HepG2 (cell line): ENCODE measurements at regions not wholly inside any gene's neighbourhood (a gene's known extent, or its start where the extent isn't known, plus 50 kb on each side); places are given as distances from the start of the nearest gene placed in this dataset.

Experiments used
- ATAC-seq: fragments of 200-7000 bp; cut with Tn5 transposase; 3 replicates; pipeline ENCODE4 v1.9.1; 2020; ENCODE audit warnings: mild to moderate bottlenecking, moderate library complexity
- BruUV-seq: library from RNA; stranded (reverse); fragments of 400-500 nt; replicated peaks from 2 replicates; lab custom pipeline; 2021; lab: Mats Ljungman, UMichigan
- CTCF ChIA-PET: fragments of 300-600 bp; formaldehyde crosslinking; extraction: SDS; loops from one replicate; lab custom pipeline; 2021; ENCODE audit warnings: low total read pairs, inconsistent platforms, low intra/inter-chr PET ratio; lab: Yijun Ruan, JAX
- POLR2A ChIA-PET: fragments of 350-600 bp; sonication (Branson Sonifier 250); formaldehyde crosslinking; loops from one replicate; lab custom pipeline; 2020; ENCODE audit warnings: antibody characterized with exemption, inconsistent platforms; lab: Yijun Ruan, JAX
- DNase-seq: peaks from one replicate; pipeline ENCODE4 v3.0.0-alpha.2; 2015; ENCODE audit warnings: low spot score
- FAIRE-seq: peaks from 3 replicates; lab custom pipeline; 2011; peaks lifted over from hg19 to GRCh38; lab: Jason Lieb, UNC
- H2AFZ ChIP-seq: one replicate; pipeline ENCODE4 v1.6.1; 2011; ENCODE audit warnings: low read length, inconsistent platforms
- H3K27ac ChIP-seq: fragments of 300-600 bp; 3 replicates; pipeline ENCODE4 v1.8.0; 2011; ENCODE audit warnings: mixed run types, mild to moderate bottlenecking, mixed read lengths, low read length, inconsistent platforms; ENCODE audit not compliant: insufficient read depth; ENCODE audit errors: extremely low read length
- H3K27me3 ChIP-seq, 2 experiments: fragments of 200-600 bp in 1 of 2; 2 replicates in 1 of 2; 3 replicates in 1 of 2; pipeline versions ENCODE4 v1.6.0 to v1.8.0; 2011; ENCODE audit warnings: low read length in 2 of 2, mild to moderate bottlenecking in 2 of 2, moderate library complexity in 2 of 2, inconsistent platforms in 1 of 2; ENCODE audit not compliant: insufficient read depth in 2 of 2, control insufficient read depth in 1 of 2
- H3K36me3 ChIP-seq, 2 experiments: fragments of 200-600 bp in 1 of 2; replicated peaks in 1 of 2; 2 replicates in 1 of 2; 3 replicates in 1 of 2; pipeline versions ENCODE4 v1.5.1 to v1.8.0; 2011; ENCODE audit warnings: low read length in 2 of 2, inconsistent platforms in 1 of 2; ENCODE audit not compliant: insufficient read depth in 2 of 2, control insufficient read depth in 1 of 2
- H3K4me1 ChIP-seq: 2 replicates; pipeline ENCODE4 v1.5.1; 2012; ENCODE audit warnings: low read length, inconsistent platforms; ENCODE audit not compliant: insufficient read depth
- H3K4me2 ChIP-seq: 2 replicates; pipeline ENCODE4 v1.6.0; 2011; ENCODE audit warnings: low read depth, low read length, inconsistent platforms
- H3K4me3 ChIP-seq, 3 experiments: fragments of 200-600 bp in 1 of 3; sonication (generic), shearing (Covaris generic) in 1 of 3; replicated peaks in 1 of 3; 2 replicates each; pipeline ENCODE4 v1.5.1; 2011 to 2016; ENCODE audit warnings: low read length in 3 of 3, inconsistent platforms in 2 of 3, low read depth in 2 of 3, mild to moderate bottlenecking in 2 of 3, control low read depth in 1 of 3, mixed read lengths in 1 of 3; ENCODE audit not compliant: insufficient read depth in 1 of 3
- H3K79me2 ChIP-seq: one replicate; pipeline ENCODE4 v1.6.1; 2011; ENCODE audit warnings: low read length, inconsistent platforms; ENCODE audit not compliant: insufficient read depth
- H3K9ac ChIP-seq: 2 replicates; pipeline ENCODE4 v1.6.0; 2011; ENCODE audit warnings: mild to moderate bottlenecking, low read depth, low read length, inconsistent platforms; ENCODE audit not compliant: insufficient read depth
- H3K9me3 ChIP-seq: 2 replicates; pipeline ENCODE4 v1.5.1; 2012; ENCODE audit warnings: mild to moderate bottlenecking, low read length
- H4K20me1 ChIP-seq: 2 replicates; pipeline ENCODE4 v1.6.0; 2011; ENCODE audit warnings: inconsistent platforms, mild to moderate bottlenecking, low read length, moderate library complexity; ENCODE audit not compliant: insufficient read depth
- CBX5 ChIP-seq: sonication (generic); formaldehyde crosslinking; IDR thresholded peaks from 2 replicates; pipeline ENCODE4 v1.4.0; 2020; ENCODE audit warnings: missing genetic modification reagents, borderline replicate concordance
- MAFK ChIP-seq, 2 experiments: IDR thresholded peaks in 1 of 2; conservative IDR thresholded peaks in 1 of 2; 2 replicates each; pipeline ENCODE4 v1.6.1; 2011; ENCODE audit warnings: improper control_type of control experiment in 2 of 2, low read length in 2 of 2
- RCOR2 ChIP-seq: IDR thresholded peaks from 2 replicates; pipeline ENCODE4 v1.6.1; 2016; ENCODE audit warnings: missing biosample characterization, missing genetic modification reagents
- SNAI1 ChIP-seq: sonication (generic); formaldehyde crosslinking; IDR thresholded peaks from 2 replicates; pipeline ENCODE4 v1.5.0; 2020; ENCODE audit warnings: mild to moderate bottlenecking, missing genetic modification reagents, borderline replicate concordance
- TCF12 ChIP-seq, 2 experiments: fragments of 450-650 bp in 1 of 2; sonication (generic) in 1 of 2; formaldehyde crosslinking in 1 of 2; IDR thresholded peaks; 2 replicates each; pipeline versions ENCODE4 v1.6.1 to v1.8.0; 2017 to 2022; ENCODE audit warnings: antibody characterized with exemption in 1 of 2, mild to moderate bottlenecking in 1 of 2, missing genetic modification reagents in 1 of 2, moderate library complexity in 1 of 2
- ZMYM2 ChIP-seq: sonication (generic); formaldehyde crosslinking; IDR thresholded peaks from 2 replicates; pipeline ENCODE4 v1.8.0; 2022; ENCODE audit warnings: mild to moderate bottlenecking, missing genetic modification reagents
- WGBS: methylation state at CpG from one replicate; pipeline ENCODE4 v1.1.6; 2017; ENCODE audit warnings: low lambda C conversion rate; 5-methylcytosine and 5-hydroxymethylcytosine counted together
- in situ Hi-C: cut with HindIII; loops from 2 replicates; pipeline ENCODE4 v1.10.0; 2017; ENCODE audit warnings: low pct_unique_long_range_greater_than_20kb; ENCODE audit not compliant: extremely low pct_ligation_motif_present
- intact Hi-C: fragments of 100-400 bp; cut with micrococcal nuclease; formaldehyde crosslinking; loops from one replicate; pipeline ENCODE4 v1.10.0; 2022; ENCODE audit not compliant: unreplicated experiment

DNA sequence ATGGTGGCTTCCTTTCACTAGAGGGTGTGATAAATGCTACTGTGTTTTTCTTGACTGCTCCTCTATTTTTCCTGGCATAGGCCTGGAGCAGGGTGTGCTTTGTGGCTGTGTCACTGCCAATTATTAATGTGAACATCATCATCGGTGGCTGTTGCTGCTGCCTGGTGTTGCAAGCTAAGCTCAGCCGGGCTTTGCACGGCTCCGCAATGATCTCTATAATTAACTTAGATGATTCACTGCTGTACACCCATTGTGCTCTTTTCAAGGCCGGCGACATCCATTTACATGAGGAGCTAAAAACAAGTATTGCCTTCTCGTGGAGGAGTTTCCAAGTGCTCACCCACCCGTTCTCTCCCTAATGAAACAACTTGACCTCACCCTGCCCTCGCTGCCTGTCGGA, 160.1 kb upstream of the IRX3 start:
- no peaks in the 10 kb centered on the region for H3K9me3 ChIP-seq
- H3K4me3 ChIP-seq, result no peak overlapping the region
- TF ChIP-seq CBX5 (CRISPR knock-in tag), result no peak
- no peak for TF ChIP-seq SNAI1 (CRISPR knock-in tag)
- TF ChIP-seq TCF12 (IDR thresholded peaks at IDR 0.05), result no peak
- no peak for TF ChIP-seq TCF12 (CRISPR knock-in tag; IDR thresholded peaks at IDR 0.05)
- TF ChIP-seq RCOR2 (CRISPR knock-in tag), result no peak
- in situ Hi-C loops (no loop called here), intact Hi-C loops (no loop called here)
- H3K27me3 ChIP-seq, result peaks cover 0 to 25% of the 10 kb centered on the region in 2 experiments; a peak in 2 of 5 replicates
- H3K79me2 ChIP-seq, result no peaks in the 10 kb centered on the region
- H3K27ac ChIP-seq, result no peak overlapping the region
- H3K9ac ChIP-seq, result no peak overlapping the region
- no peak overlapping the region for H3K4me2 ChIP-seq
- no peaks in the 10 kb centered on the region for H3K4me1 ChIP-seq
- H4K20me1 ChIP-seq, result no peaks in the 10 kb centered on the region
- ATAC-seq (no peak), FAIRE-seq (no peak), DNase-seq (no peak)
- no TSS peak for BruUV-seq
- H3K36me3 ChIP-seq, result no peaks in the 10 kb centered on the region
- no peak overlapping the region for H2AFZ ChIP-seq
- CTCF ChIA-PET, result no interaction called here
- POLR2A ChIA-PET, result no interaction called here
- 80% methylated on average over 10 of the region's 10 CpGs for WGBS

DNA sequence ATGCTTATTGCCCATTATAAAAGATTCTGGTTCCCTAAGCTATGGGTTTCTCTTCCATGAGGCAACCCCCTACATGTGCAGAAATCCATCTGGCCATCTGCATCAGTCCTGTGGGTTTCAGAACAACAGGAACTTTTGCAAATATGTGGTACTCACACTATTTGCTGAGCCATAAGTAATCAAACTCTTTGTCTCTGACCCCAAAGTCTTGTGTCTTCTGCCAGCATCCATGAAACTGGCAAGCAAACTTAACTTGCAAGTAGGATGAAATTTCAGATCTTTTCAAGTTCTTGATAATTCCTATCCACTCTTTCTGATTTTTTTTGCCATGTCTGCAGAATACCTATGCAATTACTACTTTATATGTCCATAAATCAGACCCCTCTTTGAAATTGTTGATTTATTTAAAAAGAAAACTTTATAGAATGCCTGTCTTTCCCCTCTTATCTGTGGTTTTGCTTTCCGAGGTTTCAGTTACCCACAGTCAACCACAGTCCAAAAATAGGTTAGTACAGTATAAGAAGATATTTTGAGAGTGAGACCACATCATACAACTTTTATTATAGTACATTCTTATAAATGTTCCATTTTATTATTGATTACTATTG, 158.4 kb upstream of the IRX3 start:
- Histone ChIP-seq H3K4me2 (no peak overlapping the region), H4K20me1 (no peaks in the 10 kb centered on the region), H3K36me3 (no peaks in the 10 kb centered on the region), H3K27ac (no peak overlapping the region)
- FAIRE-seq, result no peak
- intact Hi-C loops (no loop called here), in situ Hi-C loops (no loop called here)
- ATAC-seq, result no peak
- TF ChIP-seq ZMYM2 (CRISPR knock-in tag), result no peak
- peak in 1 of 2 experiments; percentile 48; a peak in 2 of 4 replicates for TF ChIP-seq MAFK (conservative IDR thresholded peaks at IDR 0.05 in 1 of 2, IDR thresholded peaks at IDR 0.05 in 1 of 2; ENCODE audit: low read length in 2 of 2)
- TF ChIP-seq, all 625 proteins: peak for 1
- no peak overlapping the region for H3K4me3 ChIP-seq
- POLR2A ChIA-PET, result no interaction called here
- BruUV-seq, result no TSS peak
- peaks cover 0 to 16% of the 10 kb centered on the region in 2 experiments; a peak in 2 of 5 replicates for H3K27me3 ChIP-seq
- H3K79me2 ChIP-seq, result no peaks in the 10 kb centered on the region
- H3K9ac ChIP-seq, result no peak overlapping the region
- H3K9me3 ChIP-seq, result no peaks in the 10 kb centered on the region
- CTCF ChIA-PET, result no interaction called here
- no peaks in the 10 kb centered on the region for H3K4me1 ChIP-seq
- 25% methylated on average over 1 of the region's 1 CpG for WGBS
- no peak for DNase-seq
- no peak overlapping the region for H2AFZ ChIP-seq
